ENCODE measurements at regions not wholly inside any gene's neighbourhood (a gene's known extent, or its start where the extent isn't known, plus 50 kb on each side); places are given as distances from the start of the nearest gene placed in this dataset.

- DNase-seq = no peak
- TF ChIP-seq CTCF (conservative IDR thresholded peaks at IDR 0.05) = no peak
- Mint-ChIP-seq H3K4me1 (peaks cover 8% of the 10 kb centered on the region), H3K27ac (no peak overlapping the region), H3K9me3 (no peaks in the 10 kb centered on the region), H3K27me3 (ENCODE audit: insufficient read depth) (no peaks in the 10 kb centered on the region), H3K4me3 (no peak overlapping the region), H3K36me3 (ENCODE audit: low read depth) (no peaks in the 10 kb centered on the region)
- no peak overlapping the region for H3K9ac ChIP-seq (ENCODE audit: extremely low read depth, low read length, poor library complexity, severe bottlenecking)
- H3K4me3 ChIP-seq (ENCODE audit: low read length) = no peak overlapping the region
- H3K36me3 ChIP-seq (ENCODE audit: control insufficient read depth, insufficient read depth, low read length) = no peaks in the 10 kb centered on the region
- H3K27ac ChIP-seq (ENCODE audit: low read depth, low read length) = no peak overlapping the region
- WGBS, 2 experiments (ENCODE audit: insufficient coverage in 1 of 2, insufficient read length in 1 of 2) = 89 to 94% methylated on average over 2 to 4 of the region's 4 CpGs
- H3K4me1 ChIP-seq (ENCODE audit: control insufficient read depth, insufficient read depth, low read length) = no peaks in the 10 kb centered on the region
- no peaks in the 10 kb centered on the region for H3K9me3 ChIP-seq (ENCODE audit: control insufficient read depth, low read length)
- no peaks in the 10 kb centered on the region for H3K27me3 ChIP-seq (ENCODE audit: control insufficient read depth, insufficient read depth, low read length, poor library complexity, severe bottlenecking)
Measured at GRCh38 chr5:167452136-167452535, 839.3 kb upstream of the WWC1 start.

- Mint-ChIP-seq H3K4me3 (no peak overlapping the region), H3K36me3 (ENCODE audit: low read depth) (no peaks in the 10 kb centered on the region), H3K4me1 (peaks cover 2% of the 10 kb centered on the region), H3K9me3 (no peaks in the 10 kb centered on the region), H3K27me3 (ENCODE audit: insufficient read depth) (no peaks in the 10 kb centered on the region), H3K27ac (no peak overlapping the region)
- DNase-seq = no peak
- H3K4me1 ChIP-seq (ENCODE audit: control insufficient read depth, insufficient read depth, low read length) = no peaks in the 10 kb centered on the region
- 29 to 85% methylated on average over 1 to 3 of the region's 3 CpGs for WGBS, 2 experiments (ENCODE audit: insufficient coverage in 1 of 2, insufficient read length in 1 of 2)
- H3K27ac ChIP-seq (ENCODE audit: low read depth, low read length) = no peak overlapping the region
- no peaks in the 10 kb centered on the region for H3K36me3 ChIP-seq (ENCODE audit: control insufficient read depth, insufficient read depth, low read length)
- no peak for TF ChIP-seq CTCF (conservative IDR thresholded peaks at IDR 0.05)
- H3K9ac ChIP-seq (ENCODE audit: extremely low read depth, low read length, poor library complexity, severe bottlenecking) = no peak overlapping the region
- H3K4me3 ChIP-seq (ENCODE audit: low read length) = no peak overlapping the region
- no peaks in the 10 kb centered on the region for H3K9me3 ChIP-seq (ENCODE audit: control insufficient read depth, low read length)
- no peaks in the 10 kb centered on the region for H3K27me3 ChIP-seq (ENCODE audit: control insufficient read depth, insufficient read depth, low read length, poor library complexity, severe bottlenecking)
Measured at GRCh38 chr5:167453246-167454030, 838.0 kb upstream of the WWC1 start.

GRCh38 chr5:167458412-167458811 lies 833.0 kb upstream of the WWC1 start:
- Histone ChIP-seq H3K9me3 (ENCODE audit: control insufficient read depth, low read length) (peaks cover 9% of the 10 kb centered on the region), H3K4me3 (ENCODE audit: low read length) (no peak overlapping the region), H3K4me1 (ENCODE audit: control insufficient read depth, insufficient read depth, low read length) (no peaks in the 10 kb centered on the region), H3K9ac (ENCODE audit: extremely low read depth, low read length, poor library complexity, severe bottlenecking) (no peak overlapping the region), H3K27me3 (ENCODE audit: control insufficient read depth, insufficient read depth, low read length, poor library complexity, severe bottlenecking) (no peaks in the 10 kb centered on the region), H3K36me3 (ENCODE audit: control insufficient read depth, insufficient read depth, low read length) (no peaks in the 10 kb centered on the region), H3K27ac (ENCODE audit: low read depth, low read length) (no peak overlapping the region)
- no peak overlapping the region for H3K27ac Mint-ChIP-seq
- TF ChIP-seq CTCF (conservative IDR thresholded peaks at IDR 0.05) = no peak
- no peaks in the 10 kb centered on the region for H3K4me1 Mint-ChIP-seq
- WGBS, 2 experiments (ENCODE audit: insufficient coverage in 1 of 2, insufficient read length in 1 of 2) = 97% methylated on average over 4 of the region's 4 CpGs; no CpG with 5 or more reads in 1 of the 2 experiments
- peaks cover 11% of the 10 kb centered on the region for H3K9me3 Mint-ChIP-seq
- peaks cover 2% of the 10 kb centered on the region for H3K36me3 Mint-ChIP-seq (ENCODE audit: low read depth)
- DNase-seq = no peak
- H3K27me3 Mint-ChIP-seq (ENCODE audit: insufficient read depth) = no peaks in the 10 kb centered on the region
- H3K4me3 Mint-ChIP-seq = no peak overlapping the region

Data from endodermal cell (in vitro differentiated cells).